ENCODE measurements at regions not wholly inside any gene's neighbourhood (a gene's known extent, or its start where the extent isn't known, plus 50 kb on each side); places are given as distances from the start of the nearest gene placed in this dataset.
"Not testable (repeated sequence)": the region's sequence is repeated elsewhere in the genome, so short reads cannot be mapped to it uniquely, and the experiment has no call there.

DNA sequence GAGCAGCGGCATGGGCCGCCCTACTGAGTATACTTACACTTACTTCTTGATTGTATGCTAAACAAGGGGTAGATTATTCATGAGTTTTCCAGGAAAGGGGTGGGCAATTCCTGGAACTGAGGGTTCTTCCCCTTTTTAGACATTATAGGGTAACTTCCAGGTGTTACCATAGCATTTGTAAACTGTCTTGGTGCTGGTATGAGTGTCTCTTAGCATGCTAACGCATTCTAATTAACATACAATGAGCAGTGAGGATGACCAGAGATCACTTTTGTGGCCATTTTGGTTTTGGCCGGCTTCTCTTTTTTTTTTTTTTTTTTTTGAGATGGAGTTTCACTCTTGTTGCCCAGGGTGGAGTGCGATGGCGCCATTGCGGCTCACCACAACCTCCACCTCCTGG lies 491.8 kb upstream of the AUTS2 start:
- not testable (repeated sequence) for H3K4me3 Mint-ChIP-seq; H3K4me1 Mint-ChIP-seq; H3K27ac Mint-ChIP-seq; H3K36me3 Mint-ChIP-seq (ENCODE audit: low read depth); ATAC-seq; DNase-seq; H3K27me3 Mint-ChIP-seq
- H3K9me3 Mint-ChIP-seq, result peaks cover 14% of the 10 kb centered on the region

DNA sequence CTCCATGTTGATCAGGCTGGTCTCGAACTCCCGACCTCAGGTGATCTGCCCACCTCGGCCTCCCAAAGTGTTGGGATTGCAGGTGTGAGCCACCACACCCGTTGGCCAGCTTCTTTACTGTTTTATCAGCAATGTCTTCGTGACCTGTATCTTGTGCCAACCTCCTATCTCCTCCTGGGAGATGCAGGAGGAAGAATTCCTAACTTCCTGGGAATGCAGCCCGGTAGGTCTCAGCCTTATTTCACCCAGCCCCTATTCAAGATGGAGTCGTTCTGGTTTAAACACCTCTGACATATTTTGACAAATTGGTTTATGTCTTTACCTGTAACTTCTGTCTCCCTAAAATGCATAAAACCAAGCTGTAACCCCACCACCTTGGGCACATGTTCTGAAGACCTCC lies 491.3 kb upstream of the AUTS2 start:
- DNase-seq; H3K4me1 Mint-ChIP-seq; ATAC-seq; H3K9me3 Mint-ChIP-seq; H3K36me3 Mint-ChIP-seq (ENCODE audit: low read depth); H3K27ac Mint-ChIP-seq; H3K4me3 Mint-ChIP-seq; H3K27me3 Mint-ChIP-seq: not testable (repeated sequence)

DNA sequence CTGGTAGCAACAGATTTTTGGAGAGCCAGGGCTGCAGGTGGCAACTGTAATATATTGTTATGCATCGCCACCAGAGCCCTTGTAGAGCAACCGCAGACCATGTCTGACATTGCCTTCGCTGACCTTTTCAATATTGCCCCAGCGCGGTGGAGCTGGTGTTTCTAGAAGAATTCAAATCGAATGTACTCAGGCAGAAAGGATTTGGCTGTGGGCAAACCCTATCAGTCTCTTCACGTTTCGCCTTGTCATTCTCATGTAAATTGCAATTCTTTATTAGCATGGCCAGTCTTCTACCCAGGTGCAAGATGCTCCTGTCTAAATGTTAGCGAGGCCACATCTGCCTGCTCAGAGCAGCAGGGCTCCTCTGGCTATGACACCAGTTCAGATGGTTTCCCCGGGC lies 490.2 kb upstream of the AUTS2 start:
- no peak for DNase-seq
- no peak for ATAC-seq
- peaks cover 10% of the 10 kb centered on the region for H3K9me3 Mint-ChIP-seq
- H3K4me1 Mint-ChIP-seq, result no peaks in the 10 kb centered on the region
- H3K27me3 Mint-ChIP-seq, result no peaks in the 10 kb centered on the region
- H3K36me3 Mint-ChIP-seq (ENCODE audit: low read depth), result no peaks in the 10 kb centered on the region
- H3K4me3 Mint-ChIP-seq, result no peak overlapping the region
- H3K27ac Mint-ChIP-seq, result no peak overlapping the region

DNA sequence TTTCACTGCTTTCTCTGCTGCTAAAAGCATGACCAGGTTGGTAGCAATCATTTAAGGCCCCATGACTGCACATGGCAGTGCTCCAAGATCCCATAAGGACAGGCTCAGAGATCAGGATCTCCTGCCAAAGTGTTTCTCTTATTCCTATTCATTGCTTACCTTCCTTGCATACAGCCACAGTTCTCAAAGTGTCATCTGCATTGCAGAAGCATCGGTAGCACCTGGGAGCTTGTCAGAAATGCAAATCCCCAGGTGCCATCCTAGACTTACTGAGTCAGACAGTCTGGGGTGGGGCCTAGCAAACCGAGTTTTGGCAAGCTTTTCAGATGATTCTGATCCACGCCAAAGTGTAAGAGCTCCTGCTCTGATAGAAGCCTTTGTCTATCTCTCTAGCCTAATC lies 489.0 kb upstream of the AUTS2 start:
- peaks cover 10% of the 10 kb centered on the region for H3K9me3 Mint-ChIP-seq
- ATAC-seq (no peak), DNase-seq (no peak)
- H3K36me3 Mint-ChIP-seq (ENCODE audit: low read depth), result no peaks in the 10 kb centered on the region
- H3K27ac Mint-ChIP-seq, result no peak overlapping the region
- H3K4me3 Mint-ChIP-seq, result no peak overlapping the region
- no peaks in the 10 kb centered on the region for H3K4me1 Mint-ChIP-seq
- H3K27me3 Mint-ChIP-seq, result no peaks in the 10 kb centered on the region

DNA sequence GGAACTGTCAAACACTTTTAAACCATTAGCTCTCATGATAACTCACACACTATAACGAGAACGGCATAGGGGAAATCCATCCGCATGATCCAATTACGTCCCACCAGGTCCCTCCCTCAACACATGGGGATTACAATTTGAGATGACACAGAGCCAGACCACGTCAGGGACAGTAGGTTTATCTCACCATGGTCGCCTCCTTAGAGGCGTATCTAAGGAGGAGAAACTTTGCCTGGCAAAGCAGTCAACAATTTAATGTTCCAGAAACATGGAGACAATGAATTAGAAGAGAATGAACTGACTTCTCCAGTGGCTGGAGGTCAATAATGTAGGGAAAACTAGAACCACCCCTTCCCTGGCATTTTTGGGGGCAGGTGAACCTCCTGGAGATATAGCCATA lies 488.4 kb upstream of the AUTS2 start:
- Mint-ChIP-seq H3K4me1 (no peaks in the 10 kb centered on the region), H3K4me3 (no peak overlapping the region), H3K27ac (no peak overlapping the region), H3K27me3 (no peaks in the 10 kb centered on the region), H3K9me3 (peaks cover 10% of the 10 kb centered on the region), H3K36me3 (ENCODE audit: low read depth) (no peaks in the 10 kb centered on the region)
- ATAC-seq, result no peak
- DNase-seq, result no peak

DNA sequence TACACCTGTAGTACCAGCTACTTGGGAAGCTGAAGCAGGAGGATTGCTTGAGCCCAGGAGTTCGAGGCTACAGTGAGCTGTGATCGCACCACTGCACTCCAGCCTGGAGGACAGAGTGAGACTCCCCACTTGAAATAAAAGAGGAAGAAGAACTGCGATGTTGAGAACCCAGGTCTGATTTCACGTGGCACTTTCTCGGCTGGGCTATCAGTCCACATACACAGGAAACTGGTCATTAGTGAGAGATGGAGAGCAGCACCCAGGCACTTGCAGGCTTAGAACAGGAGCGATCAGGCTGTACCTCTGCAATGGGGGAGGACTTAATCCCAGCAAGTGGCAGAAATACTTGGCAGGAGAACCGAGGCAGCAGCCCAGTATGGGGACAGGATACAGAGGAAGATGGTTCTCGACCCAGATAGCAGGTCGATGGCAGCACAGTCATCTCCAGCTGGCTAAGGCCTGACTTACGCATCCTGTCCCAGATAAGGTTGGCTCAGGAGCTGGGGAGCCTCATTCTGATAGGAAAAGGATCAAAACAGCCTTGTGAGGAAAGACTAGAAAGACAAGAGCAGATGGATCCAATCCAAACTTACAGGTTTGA lies 487.7 kb upstream of the AUTS2 start:
- Mint-ChIP-seq H3K27me3 (no peaks in the 10 kb centered on the region), H3K4me3 (no peak overlapping the region), H3K36me3 (ENCODE audit: low read depth) (no peaks in the 10 kb centered on the region), H3K4me1 (no peaks in the 10 kb centered on the region), H3K27ac (no peak overlapping the region), H3K9me3 (peaks cover 10% of the 10 kb centered on the region)
- no peak for ATAC-seq
- no peak for DNase-seq

DNA sequence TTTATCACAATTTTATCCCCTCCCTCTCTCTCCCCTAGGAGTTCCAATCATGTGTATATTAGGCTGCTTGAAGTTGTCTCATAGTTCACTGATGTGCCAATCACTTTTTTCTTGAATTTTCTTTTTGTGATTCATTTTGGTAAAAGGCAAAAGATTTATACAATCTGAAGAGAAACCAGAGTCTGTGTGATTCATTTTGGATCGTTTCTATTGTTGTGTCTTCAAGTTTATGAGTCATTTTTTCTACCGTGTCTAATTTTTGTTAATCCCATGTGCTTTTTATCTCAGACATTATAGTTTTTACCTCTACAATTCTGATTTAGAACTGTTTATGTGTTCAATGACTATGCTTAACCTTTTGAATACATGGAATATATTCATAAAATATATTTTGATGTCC lies 483.9 kb upstream of the AUTS2 start:
- H3K27me3 Mint-ChIP-seq, result no peaks in the 10 kb centered on the region
- H3K27ac Mint-ChIP-seq, result no peak overlapping the region
- no peaks in the 10 kb centered on the region for H3K4me1 Mint-ChIP-seq
- DNase-seq (no peak), ATAC-seq (no peak)
- no peak overlapping the region for H3K4me3 Mint-ChIP-seq
- H3K36me3 Mint-ChIP-seq (ENCODE audit: low read depth), result no peaks in the 10 kb centered on the region
- H3K9me3 Mint-ChIP-seq, result peaks cover 4% of the 10 kb centered on the region

DNA sequence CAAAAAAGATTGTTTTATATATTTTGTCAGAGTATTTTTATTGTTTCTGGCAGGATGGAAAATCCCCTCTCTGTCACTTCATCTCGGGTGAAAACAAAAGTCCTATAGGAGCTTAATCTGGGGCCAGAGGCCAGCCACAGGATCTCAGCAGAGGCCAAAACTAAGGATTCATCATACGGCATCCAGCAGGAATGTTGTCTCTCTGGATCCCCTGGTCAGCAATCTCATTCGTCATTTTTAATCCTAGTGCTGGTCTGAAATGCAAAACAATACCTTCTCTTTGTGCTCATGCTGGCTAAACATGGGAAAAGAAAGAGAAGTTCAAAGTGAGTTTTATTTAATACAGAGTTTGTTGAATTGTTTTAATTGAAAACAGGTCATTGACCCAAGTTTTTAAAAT lies 482.5 kb upstream of the AUTS2 start:
- DNase-seq (no peak), ATAC-seq (no peak)
- H3K36me3 Mint-ChIP-seq (ENCODE audit: low read depth), result no peaks in the 10 kb centered on the region
- no peak overlapping the region for H3K4me3 Mint-ChIP-seq
- no peaks in the 10 kb centered on the region for H3K27me3 Mint-ChIP-seq
- peaks cover 4% of the 10 kb centered on the region for H3K9me3 Mint-ChIP-seq
- no peak overlapping the region for H3K27ac Mint-ChIP-seq
- H3K4me1 Mint-ChIP-seq, result no peaks in the 10 kb centered on the region

DNA sequence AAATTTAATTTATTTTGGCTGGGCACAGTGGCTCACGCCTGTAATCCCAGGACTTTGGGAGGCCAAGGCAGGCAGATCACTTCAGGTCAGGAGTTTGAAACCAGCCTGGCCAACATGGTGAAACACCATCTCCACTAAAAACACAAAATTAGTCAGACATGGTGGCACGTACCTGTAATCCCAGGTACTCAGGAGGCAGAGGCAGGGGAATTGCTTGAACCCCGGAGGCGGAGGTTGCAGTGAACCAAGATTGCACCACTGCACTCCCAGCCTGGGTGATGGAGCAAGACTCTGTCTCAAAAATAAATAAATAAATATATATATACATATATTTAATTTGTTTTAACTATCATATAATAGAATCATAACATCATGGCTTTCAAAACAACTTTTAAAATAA lies 482.1 kb upstream of the AUTS2 start:
- H3K27me3 Mint-ChIP-seq; H3K4me3 Mint-ChIP-seq; H3K36me3 Mint-ChIP-seq (ENCODE audit: low read depth); H3K4me1 Mint-ChIP-seq; DNase-seq; H3K9me3 Mint-ChIP-seq; ATAC-seq; H3K27ac Mint-ChIP-seq: not testable (repeated sequence)

DNA sequence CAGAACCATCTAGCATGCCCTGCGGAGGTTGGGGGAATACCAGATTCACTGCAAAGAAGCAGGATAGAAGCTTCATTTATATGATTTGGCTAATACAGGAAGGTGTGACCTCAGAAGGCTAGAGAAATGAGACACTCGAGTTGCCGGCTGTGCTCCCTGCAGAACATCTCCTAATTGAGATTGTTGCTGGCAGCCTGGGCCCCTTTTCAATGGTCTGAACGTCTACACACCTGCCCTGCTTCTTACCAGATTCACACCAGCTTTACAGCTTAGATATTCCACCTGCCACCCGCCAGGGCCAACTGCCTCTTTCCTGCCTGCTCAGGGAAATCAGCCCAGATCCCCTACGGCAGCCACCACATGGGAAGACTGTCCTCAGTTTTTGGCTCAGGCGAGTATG lies 475.3 kb upstream of the AUTS2 start:
- peaks cover 2% of the 10 kb centered on the region for H3K27me3 Mint-ChIP-seq
- H3K9me3 Mint-ChIP-seq, result no peaks in the 10 kb centered on the region
- no peaks in the 10 kb centered on the region for H3K4me1 Mint-ChIP-seq
- H3K4me3 Mint-ChIP-seq, result no peak overlapping the region
- H3K36me3 Mint-ChIP-seq (ENCODE audit: low read depth), result no peaks in the 10 kb centered on the region
- H3K27ac Mint-ChIP-seq, result no peak overlapping the region
- ATAC-seq (no peak), DNase-seq (no peak)

DNA sequence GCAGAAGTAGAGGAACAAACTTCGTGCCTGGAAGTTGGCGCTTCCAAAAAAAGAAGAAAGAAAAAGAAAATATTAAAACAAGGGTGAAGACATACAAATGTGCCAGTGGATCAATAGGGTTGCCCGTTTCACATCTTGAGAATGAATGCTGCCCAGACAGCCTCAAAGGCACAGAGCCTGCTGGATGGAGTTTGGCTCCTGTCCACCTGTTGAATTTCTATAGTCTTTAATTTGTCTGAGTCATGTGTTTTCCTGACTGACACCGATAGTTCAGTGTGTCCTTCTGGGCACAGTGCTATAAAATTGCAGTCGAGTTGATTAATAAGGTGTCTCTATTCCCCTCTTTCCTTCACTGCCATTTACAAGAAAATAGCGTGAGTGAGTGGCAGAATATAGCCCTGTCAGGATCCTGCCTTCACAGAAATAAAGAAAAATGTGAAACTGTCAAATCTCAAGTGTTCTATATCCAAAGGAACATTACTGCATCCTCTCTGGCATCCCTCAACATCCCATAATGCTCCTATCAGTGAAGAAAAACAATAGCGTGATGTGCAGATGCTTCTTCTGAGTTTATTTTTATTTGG lies 471.3 kb upstream of the AUTS2 start:
- Mint-ChIP-seq H3K27ac (no peak overlapping the region), H3K27me3 (peaks cover 2% of the 10 kb centered on the region), H3K4me1 (no peaks in the 10 kb centered on the region), H3K4me3 (no peak overlapping the region), H3K9me3 (no peaks in the 10 kb centered on the region), H3K36me3 (ENCODE audit: low read depth) (no peaks in the 10 kb centered on the region)
- ATAC-seq (no peak), DNase-seq (no peak)

DNA sequence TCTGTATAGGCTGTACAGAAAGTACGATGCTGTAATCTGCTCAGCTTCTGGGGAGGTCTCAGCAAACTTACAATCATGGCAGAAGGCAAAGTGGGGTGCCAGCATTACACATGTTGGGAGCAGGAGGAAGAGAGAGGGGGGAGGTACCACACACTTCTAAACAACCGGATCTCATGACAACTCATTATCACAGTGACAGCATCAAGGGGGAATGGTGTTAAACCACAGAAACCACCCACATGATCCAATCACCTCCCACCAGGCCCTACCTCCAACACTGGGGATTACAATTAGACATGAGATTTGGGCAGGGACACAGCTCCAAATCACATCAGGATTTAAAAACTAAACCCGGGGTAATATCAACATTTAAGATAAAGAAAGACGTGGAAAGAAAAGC lies 468.8 kb upstream of the AUTS2 start:
- Mint-ChIP-seq H3K27me3 (peaks cover 9% of the 10 kb centered on the region), H3K36me3 (ENCODE audit: low read depth) (no peaks in the 10 kb centered on the region), H3K27ac (no peak overlapping the region), H3K9me3 (peaks cover 4% of the 10 kb centered on the region), H3K4me1 (no peaks in the 10 kb centered on the region), H3K4me3 (no peak overlapping the region)
- DNase-seq, result no peak
- ATAC-seq, result no peak

DNA sequence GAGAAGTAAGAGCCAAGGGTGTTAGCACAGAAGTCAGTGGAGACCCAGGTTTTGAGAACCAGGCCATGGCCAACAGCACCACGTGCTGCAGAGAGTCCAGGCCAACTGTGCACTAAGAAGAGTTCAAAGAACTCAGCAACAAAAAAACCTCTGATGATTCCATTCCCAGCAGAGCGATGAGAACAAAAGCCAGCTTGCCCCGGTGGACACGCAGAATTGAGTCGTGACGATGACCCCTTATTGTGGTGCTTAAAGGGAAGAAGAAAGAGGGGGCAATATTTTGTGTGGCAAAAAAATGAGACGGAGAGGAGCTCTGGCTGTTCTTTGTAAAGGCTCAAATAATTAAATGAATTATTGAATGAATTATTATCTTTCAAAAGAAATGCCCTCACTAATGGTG lies 468.3 kb upstream of the AUTS2 start:
- no peaks in the 10 kb centered on the region for H3K36me3 Mint-ChIP-seq (ENCODE audit: low read depth)
- H3K9me3 Mint-ChIP-seq, result peaks cover 4% of the 10 kb centered on the region
- H3K27ac Mint-ChIP-seq, result no peak overlapping the region
- no peak overlapping the region for H3K4me3 Mint-ChIP-seq
- no peaks in the 10 kb centered on the region for H3K4me1 Mint-ChIP-seq
- ATAC-seq (no peak), DNase-seq (no peak)
- H3K27me3 Mint-ChIP-seq, result peaks cover 9% of the 10 kb centered on the region

DNA sequence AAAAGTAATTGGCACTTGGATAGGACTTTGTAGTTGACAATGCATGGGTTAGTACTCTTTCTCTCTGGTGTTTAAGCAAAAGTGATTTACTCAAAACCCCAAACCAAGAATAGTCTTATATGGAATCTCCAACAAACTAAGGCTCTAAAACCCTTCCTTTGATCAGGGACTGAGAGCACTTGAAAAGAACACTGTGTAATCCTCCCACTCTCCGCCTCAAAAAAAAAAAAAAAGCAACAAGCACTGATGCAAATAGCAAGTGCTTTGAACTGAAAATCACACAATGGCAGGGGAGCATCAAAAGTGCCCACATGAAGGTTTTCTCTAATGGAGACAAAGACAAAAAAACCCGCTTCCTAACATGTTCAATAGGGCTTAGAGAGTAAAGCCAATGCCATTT lies 467.9 kb upstream of the AUTS2 start:
- H3K9me3 Mint-ChIP-seq, result peaks cover 5% of the 10 kb centered on the region
- peaks cover 9% of the 10 kb centered on the region for H3K27me3 Mint-ChIP-seq
- ATAC-seq (no peak), DNase-seq (no peak)
- H3K4me3 Mint-ChIP-seq, result no peak overlapping the region
- H3K4me1 Mint-ChIP-seq, result no peaks in the 10 kb centered on the region
- H3K36me3 Mint-ChIP-seq (ENCODE audit: low read depth), result no peaks in the 10 kb centered on the region
- no peak overlapping the region for H3K27ac Mint-ChIP-seq

DNA sequence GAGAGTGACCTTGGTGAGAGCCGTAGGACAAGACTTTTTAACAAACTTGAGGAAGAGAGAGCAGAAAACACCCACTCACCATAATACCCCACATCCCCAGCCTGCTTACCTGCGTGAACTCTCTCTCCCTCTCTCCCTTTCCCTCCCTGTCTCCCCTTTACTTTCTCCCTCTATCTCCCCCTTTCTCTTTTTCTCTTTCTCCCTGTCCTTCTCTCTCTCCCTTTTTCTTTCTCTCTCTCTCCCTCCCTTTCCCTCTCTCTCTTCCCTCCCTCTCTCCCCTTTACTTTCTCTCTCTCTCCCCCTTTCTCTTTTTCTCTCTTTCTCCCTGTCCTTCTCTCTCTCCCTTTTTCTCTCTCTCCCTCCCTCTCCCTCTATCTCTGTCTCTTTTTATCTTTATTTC lies 464.0 kb upstream of the AUTS2 start:
- Mint-ChIP-seq H3K9me3 (peaks cover 26% of the 10 kb centered on the region), H3K27me3 (peaks cover 9% of the 10 kb centered on the region), H3K4me1 (peaks cover 3% of the 10 kb centered on the region), H3K4me3 (no peak overlapping the region), H3K36me3 (ENCODE audit: low read depth) (no peaks in the 10 kb centered on the region), H3K27ac (no peak overlapping the region)
- ATAC-seq (no peak), DNase-seq (no peak)

DNA sequence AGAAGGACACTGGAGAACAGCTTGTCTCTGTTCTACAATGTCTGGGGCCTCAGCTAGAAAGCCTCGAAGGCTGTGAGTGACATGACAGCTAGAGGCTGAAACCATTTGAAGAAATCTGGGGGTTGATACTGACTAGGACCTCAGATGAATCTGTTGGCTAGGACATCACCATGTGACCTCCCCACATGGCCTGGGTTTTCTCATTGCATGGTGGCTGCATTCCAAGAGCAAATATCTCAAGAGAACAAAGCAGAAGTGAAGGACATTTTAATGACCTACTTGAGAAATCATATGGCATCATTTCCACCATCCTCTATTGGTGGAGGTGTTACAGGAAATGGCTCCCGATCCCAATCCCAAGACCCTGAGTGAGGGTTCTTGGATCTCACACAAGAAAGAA lies 450.6 kb upstream of the AUTS2 start:
- peaks cover 1% of the 10 kb centered on the region for H3K27me3 Mint-ChIP-seq
- H3K4me3 Mint-ChIP-seq, result no peak overlapping the region
- DNase-seq, result no peak

More for the DNA sequence above, 450.6 kb upstream of the AUTS2 start:
- Mint-ChIP-seq H3K36me3 (ENCODE audit: low read depth) (no peaks in the 10 kb centered on the region), H3K4me1 (no peaks in the 10 kb centered on the region), H3K27ac (no peak overlapping the region), H3K9me3 (peaks cover 7% of the 10 kb centered on the region)
- ATAC-seq, result no peak
